ENCODE measurements at regions not wholly inside any gene's neighbourhood (a gene's known extent, or its start where the extent isn't known, plus 50 kb on each side); places are given as distances from the start of the nearest gene placed in this dataset.

DNA sequence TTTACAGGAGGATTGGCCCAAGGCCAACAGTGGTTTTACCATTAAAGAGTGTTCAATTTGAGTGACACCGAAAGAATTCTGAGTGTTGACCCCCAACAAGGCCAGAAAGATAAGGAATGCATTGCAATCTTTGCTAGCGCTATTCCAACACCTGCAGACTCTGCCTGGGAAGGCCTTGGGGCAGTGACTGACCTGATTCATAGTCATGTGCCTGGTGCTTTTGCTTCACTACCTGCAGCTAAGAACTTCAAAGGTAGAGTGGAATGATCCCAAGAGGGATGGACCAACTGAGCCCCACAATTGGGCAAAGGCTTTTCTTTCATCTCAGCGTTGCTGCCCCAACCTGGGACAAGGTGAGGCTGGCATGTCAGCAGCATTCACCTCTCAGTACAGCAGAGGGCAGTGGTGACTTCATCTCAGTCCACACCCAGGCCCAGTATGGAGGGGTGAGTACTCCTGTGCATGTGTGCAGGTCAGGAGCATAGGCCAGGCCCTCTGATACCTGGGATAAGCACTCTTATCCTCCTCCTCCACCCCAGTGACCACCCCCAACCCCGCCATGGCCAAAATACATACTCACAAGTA is 149.6 kb upstream of the GNAO1 start:
- Mint-ChIP-seq H3K9me3 (ENCODE audit: low read depth) (peaks cover 17% of the 10 kb centered on the region), H3K4me3 (ENCODE audit: unreplicated experiment) (no peak overlapping the region), H3K36me3 (ENCODE audit: low read depth) (peaks cover 2% of the 10 kb centered on the region), H3K27ac (ENCODE audit: unreplicated experiment) (no peak overlapping the region), H3K27me3 (ENCODE audit: low read depth) (peaks cover under 1% of the 10 kb centered on the region), H3K4me1 (ENCODE audit: low read depth) (no peaks in the 10 kb centered on the region)
- TF ChIP-seq, protein P1, sequence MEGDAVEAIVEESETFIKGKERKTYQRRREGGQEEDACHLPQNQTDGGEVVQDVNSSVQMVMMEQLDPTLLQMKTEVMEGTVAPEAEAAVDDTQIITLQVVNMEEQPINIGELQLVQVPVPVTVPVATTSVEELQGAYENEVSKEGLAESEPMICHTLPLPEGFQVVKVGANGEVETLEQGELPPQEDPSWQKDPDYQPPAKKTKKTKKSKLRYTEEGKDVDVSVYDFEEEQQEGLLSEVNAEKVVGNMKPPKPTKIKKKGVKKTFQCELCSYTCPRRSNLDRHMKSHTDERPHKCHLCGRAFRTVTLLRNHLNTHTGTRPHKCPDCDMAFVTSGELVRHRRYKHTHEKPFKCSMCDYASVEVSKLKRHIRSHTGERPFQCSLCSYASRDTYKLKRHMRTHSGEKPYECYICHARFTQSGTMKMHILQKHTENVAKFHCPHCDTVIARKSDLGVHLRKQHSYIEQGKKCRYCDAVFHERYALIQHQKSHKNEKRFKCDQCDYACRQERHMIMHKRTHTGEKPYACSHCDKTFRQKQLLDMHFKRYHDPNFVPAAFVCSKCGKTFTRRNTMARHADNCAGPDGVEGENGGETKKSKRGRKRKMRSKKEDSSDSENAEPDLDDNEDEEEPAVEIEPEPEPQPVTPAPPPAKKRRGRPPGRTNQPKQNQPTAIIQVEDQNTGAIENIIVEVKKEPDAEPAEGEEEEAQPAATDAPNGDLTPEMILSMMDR (IDR thresholded peaks at IDR 0.05), result peak; percentile 46
- no peak for DNase-seq (ENCODE audit: low spot score)

DNA sequence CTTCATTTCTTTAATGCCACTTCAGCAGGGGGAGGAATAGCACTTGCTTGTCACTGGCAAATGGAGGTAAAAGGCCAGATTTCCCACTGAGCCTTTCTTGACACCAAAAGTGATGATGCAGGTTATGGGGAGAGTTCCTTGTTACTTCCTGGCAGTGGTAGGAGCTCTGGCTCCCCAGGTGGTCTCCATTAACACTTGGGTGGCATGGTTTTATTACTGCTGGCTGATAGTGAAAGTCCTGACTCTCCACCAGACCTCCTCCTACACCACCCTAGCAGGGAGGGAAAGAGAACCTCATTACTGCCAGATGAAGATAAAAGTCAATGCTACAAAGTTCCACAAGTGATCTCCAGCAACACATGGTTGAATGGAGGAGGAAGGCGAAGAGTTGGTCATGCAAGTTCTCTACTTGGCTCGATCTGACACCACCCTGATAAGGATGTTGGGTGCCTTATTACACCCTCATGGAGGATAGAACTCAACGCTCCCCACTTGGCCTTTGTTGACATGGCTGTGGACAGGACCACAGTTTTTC is 152.7 kb upstream of the GNAO1 start:
- H3K4me3 Mint-ChIP-seq (ENCODE audit: unreplicated experiment), result no peak overlapping the region
- no peaks in the 10 kb centered on the region for H3K27me3 Mint-ChIP-seq (ENCODE audit: low read depth)
- H3K9me3 Mint-ChIP-seq (ENCODE audit: low read depth), result peaks cover 17% of the 10 kb centered on the region
- TF ChIP-seq, protein P1 (IDR thresholded peaks at IDR 0.05), result no peak
- no peak for DNase-seq (ENCODE audit: low spot score)
- H3K36me3 Mint-ChIP-seq (ENCODE audit: low read depth), result peaks cover 2% of the 10 kb centered on the region
- no peak overlapping the region for H3K27ac Mint-ChIP-seq (ENCODE audit: unreplicated experiment)
- H3K4me1 Mint-ChIP-seq (ENCODE audit: low read depth), result no peaks in the 10 kb centered on the region

DNA sequence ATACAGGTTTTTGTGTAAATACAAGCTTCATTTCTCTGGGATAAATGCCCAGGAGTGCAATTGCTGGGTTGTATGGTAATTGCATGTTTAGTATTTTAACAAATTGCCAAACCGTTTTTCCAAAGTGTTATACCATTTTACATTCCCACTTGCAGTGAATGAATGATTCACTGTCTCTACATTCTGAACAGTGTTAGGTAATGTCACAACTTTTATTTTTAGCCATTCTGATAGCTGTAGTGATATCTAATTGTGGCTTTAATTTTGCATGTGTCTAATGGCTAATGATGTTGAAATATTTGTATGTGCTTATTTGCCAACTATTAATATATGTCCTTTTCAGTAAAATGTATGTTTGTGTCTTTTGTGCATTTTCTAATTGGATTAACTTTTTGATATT is 156.9 kb upstream of the CES5A start:
- Mint-ChIP-seq H3K27me3 (ENCODE audit: low read depth) (peaks cover 7% of the 10 kb centered on the region), H3K9me3 (ENCODE audit: low read depth) (peaks cover 3% of the 10 kb centered on the region), H3K27ac (ENCODE audit: unreplicated experiment) (no peak overlapping the region), H3K4me1 (ENCODE audit: low read depth) (no peaks in the 10 kb centered on the region), H3K4me3 (ENCODE audit: unreplicated experiment) (no peak overlapping the region), H3K36me3 (ENCODE audit: low read depth) (no peaks in the 10 kb centered on the region)
- no peak for DNase-seq (ENCODE audit: low spot score)
- TF ChIP-seq, protein P1 (IDR thresholded peaks at IDR 0.05), result no peak

DNA sequence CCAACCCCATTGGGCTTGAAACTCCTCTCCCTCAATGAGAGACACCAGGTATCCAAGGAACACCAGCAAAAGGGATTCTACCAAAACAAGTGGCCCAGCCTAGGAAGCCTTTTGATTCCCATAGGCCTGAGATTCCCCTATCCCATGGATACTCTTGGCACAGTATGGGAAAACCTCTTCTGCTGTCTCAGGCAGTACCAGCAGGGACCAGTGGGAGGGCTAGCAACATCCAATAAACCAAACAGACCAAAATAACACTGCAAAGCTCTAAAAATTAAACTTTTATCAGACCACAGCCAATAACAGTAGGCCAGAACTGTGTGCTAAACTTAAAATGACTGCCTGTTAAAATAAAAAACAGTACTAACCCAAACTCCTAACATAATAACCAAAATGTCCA is 153.9 kb upstream of the CES5A start:
- Mint-ChIP-seq H3K9me3 (ENCODE audit: low read depth) (no peaks in the 10 kb centered on the region), H3K4me3 (ENCODE audit: unreplicated experiment) (no peak overlapping the region), H3K27me3 (ENCODE audit: low read depth) (peaks cover 7% of the 10 kb centered on the region), H3K4me1 (ENCODE audit: low read depth) (no peaks in the 10 kb centered on the region), H3K36me3 (ENCODE audit: low read depth) (no peaks in the 10 kb centered on the region), H3K27ac (ENCODE audit: unreplicated experiment) (no peak overlapping the region)
- TF ChIP-seq, protein P1 (IDR thresholded peaks at IDR 0.05), result no peak
- no peak for DNase-seq (ENCODE audit: low spot score)

DNA sequence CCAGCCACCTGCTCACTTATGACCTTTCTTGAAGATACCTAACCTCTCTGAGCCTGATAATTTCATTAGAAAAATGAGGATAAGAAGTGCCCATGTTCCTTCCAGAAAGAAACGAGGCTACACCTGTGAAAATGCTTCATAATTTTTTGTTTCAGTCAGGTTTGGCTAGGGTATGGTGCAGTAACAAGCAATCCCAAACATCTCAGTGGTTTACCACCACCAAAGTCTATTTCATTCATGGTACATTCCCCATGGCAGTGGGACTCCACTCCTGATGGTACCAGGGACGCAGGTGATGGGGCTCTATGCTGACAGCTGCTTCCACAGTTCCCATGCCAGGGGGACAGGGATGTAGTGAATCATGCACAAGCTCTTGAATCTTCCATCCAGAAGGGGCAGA is 147.6 kb upstream of the CES5A start:
- TF ChIP-seq, protein P1 (IDR thresholded peaks at IDR 0.05), result no peak
- DNase-seq (ENCODE audit: low spot score), result no peak
- Mint-ChIP-seq H3K4me3 (ENCODE audit: unreplicated experiment) (no peak overlapping the region), H3K9me3 (ENCODE audit: low read depth) (peaks cover 2% of the 10 kb centered on the region), H3K4me1 (ENCODE audit: low read depth) (no peaks in the 10 kb centered on the region), H3K27ac (ENCODE audit: unreplicated experiment) (no peak overlapping the region), H3K27me3 (ENCODE audit: low read depth) (peaks cover 3% of the 10 kb centered on the region), H3K36me3 (ENCODE audit: low read depth) (no peaks in the 10 kb centered on the region)

All from chondrocyte (in vitro differentiated cells).